Memory B cell (primary cell): ENCODE measurements at regions not wholly inside any gene's neighbourhood (a gene's known extent, or its start where the extent isn't known, plus 50 kb on each side); places are given as distances from the start of the nearest gene placed in this dataset.

Experiments used
- ATAC-seq: fragments of 150-1000 bp; cut with Tn5 transposase; 2 replicates; pipeline ENCODE4 v1.10.0; 2021; ENCODE audit warnings: low read depth, mild to moderate bottlenecking, moderate library complexity
- DNase-seq, 2 donors: peaks; one replicate each; pipeline ENCODE4 v3.0.0; 2022; ENCODE audit warnings: low spot score in 2 of 2
- H3K27ac Mint-ChIP-seq: one replicate; pipeline ENCODE4 v1.8.0; 2022; ENCODE audit warnings: mild to moderate bottlenecking, moderate library complexity, mixed read lengths
- H3K27me3 Mint-ChIP-seq: one replicate; pipeline ENCODE4 v1.8.0; 2022; ENCODE audit warnings: mixed read lengths
- H3K36me3 Mint-ChIP-seq: one replicate; pipeline ENCODE4 v1.8.0; 2022; ENCODE audit warnings: mild to moderate bottlenecking, mixed read lengths
- H3K4me1 Mint-ChIP-seq: one replicate; pipeline ENCODE4 v1.8.0; 2022; ENCODE audit warnings: mixed read lengths
- H3K4me3 Mint-ChIP-seq: one replicate; pipeline ENCODE4 v1.8.0; 2022; ENCODE audit warnings: mild to moderate bottlenecking, moderate library complexity, mixed read lengths
- H3K9me3 Mint-ChIP-seq: one replicate; pipeline ENCODE4 v1.8.0; 2022; ENCODE audit warnings: mixed read lengths

DNA sequence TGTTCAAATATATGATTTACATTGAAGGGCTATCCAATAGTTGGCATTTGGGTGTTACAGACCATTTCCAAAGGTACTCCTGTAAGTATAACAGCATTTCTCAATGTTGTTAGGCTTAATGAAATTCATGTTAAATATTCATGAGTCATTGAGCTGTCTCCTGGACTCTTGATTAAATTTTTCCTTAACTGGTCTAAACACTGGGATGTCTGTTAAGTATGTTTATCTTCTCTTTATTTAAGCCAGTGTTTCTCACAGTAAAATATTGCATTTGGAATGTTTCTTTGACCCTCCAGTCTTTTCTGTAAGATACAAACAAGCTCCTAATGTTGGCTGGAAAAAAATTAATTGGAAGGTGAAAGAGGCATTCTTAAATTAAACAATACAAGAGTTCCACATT is 402.5 kb upstream of the HTR2A start:
- no peaks in the 10 kb centered on the region for H3K4me1 Mint-ChIP-seq
- no peak overlapping the region for H3K27ac Mint-ChIP-seq
- no peak overlapping the region for H3K4me3 Mint-ChIP-seq
- H3K27me3 Mint-ChIP-seq, result peaks cover 3% of the 10 kb centered on the region
- no peaks in the 10 kb centered on the region for H3K36me3 Mint-ChIP-seq
- DNase-seq (no peak), ATAC-seq (no peak)
- H3K9me3 Mint-ChIP-seq, result no peaks in the 10 kb centered on the region

DNA sequence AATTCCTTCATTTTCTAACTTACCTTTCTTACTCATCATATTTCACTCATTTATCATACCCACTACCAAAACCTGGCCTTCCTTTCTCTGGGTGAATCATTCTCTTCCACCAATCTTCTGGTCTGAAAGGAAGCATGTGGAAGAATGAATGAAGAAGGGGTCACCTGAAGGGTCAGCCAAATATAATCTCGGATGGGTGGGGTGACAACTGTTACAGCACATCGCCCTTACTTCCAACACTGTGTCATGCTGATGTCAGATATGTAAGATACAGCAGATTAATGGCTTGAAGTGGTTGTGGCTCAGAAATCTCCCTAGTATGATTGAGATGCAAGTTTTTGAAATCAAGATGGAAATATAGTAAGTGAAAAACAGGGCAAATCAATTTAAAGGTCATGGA is 401.7 kb upstream of the HTR2A start:
- ATAC-seq (no peak), DNase-seq (no peak)
- Mint-ChIP-seq H3K27ac (no peak overlapping the region), H3K4me3 (no peak overlapping the region), H3K4me1 (no peaks in the 10 kb centered on the region), H3K36me3 (no peaks in the 10 kb centered on the region), H3K27me3 (peaks cover 3% of the 10 kb centered on the region), H3K9me3 (no peaks in the 10 kb centered on the region)

DNA sequence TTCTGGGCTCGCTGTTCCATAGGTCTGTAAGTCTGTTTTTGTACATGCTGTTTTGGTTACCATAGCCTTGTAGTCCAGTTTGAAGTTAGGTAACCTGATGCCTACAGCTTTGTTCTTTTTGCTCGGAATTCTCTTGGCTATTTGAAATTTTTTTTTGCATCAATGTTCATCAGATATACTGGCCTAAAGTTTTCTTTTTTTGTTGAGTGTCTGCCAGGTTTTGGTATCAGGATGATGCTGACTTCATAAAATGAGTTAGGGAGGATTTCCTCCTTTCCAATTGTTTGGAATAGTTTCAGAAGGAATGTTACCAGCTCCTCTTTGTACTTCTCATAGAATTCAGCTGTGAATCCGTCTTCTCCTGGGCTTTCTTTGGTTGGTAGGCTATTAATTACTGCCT is 397.8 kb upstream of the HTR2A start:
- DNase-seq, result no peak
- Mint-ChIP-seq H3K27me3 (no peaks in the 10 kb centered on the region), H3K27ac (no peak overlapping the region), H3K36me3 (no peaks in the 10 kb centered on the region), H3K9me3 (no peaks in the 10 kb centered on the region), H3K4me1 (no peaks in the 10 kb centered on the region), H3K4me3 (no peak overlapping the region)
- no peak for ATAC-seq

DNA sequence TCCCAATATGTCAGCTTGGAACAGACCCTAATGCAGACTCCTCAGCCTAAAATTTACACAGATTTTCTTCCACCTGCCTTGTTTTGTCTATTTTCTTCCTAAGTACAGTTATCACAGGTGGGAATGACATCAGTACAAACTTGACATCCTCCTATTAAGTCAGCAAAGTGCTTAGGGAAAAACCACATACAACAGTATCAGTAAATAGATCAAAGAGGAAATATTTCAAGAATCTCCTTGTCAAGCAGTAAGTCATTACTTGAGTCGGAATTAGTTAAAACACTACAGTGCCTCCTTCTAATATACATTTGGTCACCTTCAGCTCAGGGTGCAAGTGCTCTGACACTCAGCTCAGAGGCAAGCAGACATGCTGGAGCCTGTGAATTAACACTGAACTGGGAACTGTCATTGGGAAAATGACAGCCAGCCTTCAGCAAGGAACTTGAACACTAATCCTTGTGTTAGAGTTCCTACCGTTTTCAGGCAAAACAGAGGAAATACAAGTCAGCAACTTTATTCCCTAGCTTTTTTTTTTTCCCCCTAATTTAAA is 394.3 kb upstream of the HTR2A start:
- H3K9me3 Mint-ChIP-seq, result no peaks in the 10 kb centered on the region
- H3K36me3 Mint-ChIP-seq, result no peaks in the 10 kb centered on the region
- DNase-seq (no peak), ATAC-seq (no peak)
- H3K27ac Mint-ChIP-seq, result no peak overlapping the region
- H3K4me3 Mint-ChIP-seq, result no peak overlapping the region
- H3K27me3 Mint-ChIP-seq, result peaks cover 1% of the 10 kb centered on the region
- H3K4me1 Mint-ChIP-seq, result no peaks in the 10 kb centered on the region

DNA sequence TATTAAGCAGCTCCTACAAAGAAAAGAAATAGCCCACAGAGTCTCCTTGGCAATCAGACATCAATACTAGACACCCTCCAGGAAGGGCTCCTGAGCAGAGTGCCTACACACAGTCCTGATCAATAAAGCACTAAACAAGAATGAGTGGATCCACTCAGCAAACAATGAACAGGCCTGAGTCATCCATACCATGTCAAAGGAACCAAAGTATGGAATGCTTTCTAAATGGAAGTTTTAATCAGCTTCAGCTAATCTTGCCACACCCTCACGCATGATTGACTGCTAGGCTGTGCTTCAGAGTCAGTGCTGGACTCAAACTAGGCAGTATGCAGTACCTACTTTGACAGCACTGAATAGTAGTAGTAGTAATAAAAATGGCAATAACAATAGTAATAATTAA is 392.7 kb upstream of the HTR2A start:
- Mint-ChIP-seq H3K27me3 (peaks cover 1% of the 10 kb centered on the region), H3K27ac (no peak overlapping the region), H3K4me3 (no peak overlapping the region), H3K36me3 (no peaks in the 10 kb centered on the region), H3K4me1 (no peaks in the 10 kb centered on the region), H3K9me3 (no peaks in the 10 kb centered on the region)
- ATAC-seq (no peak), DNase-seq (no peak)

DNA sequence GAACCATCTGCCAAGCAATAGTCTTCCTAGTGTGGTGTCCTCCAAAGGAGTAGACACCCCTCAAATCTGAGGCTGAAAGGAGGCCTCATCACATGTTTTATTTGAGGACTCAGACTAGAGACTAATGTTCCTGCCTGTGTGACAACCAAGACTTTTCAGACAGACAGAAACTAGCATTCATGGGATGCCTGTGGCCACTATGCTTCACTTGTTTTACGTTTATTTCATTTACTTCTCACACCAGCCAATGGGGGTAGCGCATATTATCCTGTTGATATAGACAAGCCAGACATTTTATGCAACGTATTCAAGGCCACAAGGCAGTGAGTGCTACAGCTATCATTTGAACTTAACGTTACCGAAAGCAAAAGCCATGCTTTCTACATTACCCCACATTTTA is 391.7 kb upstream of the HTR2A start:
- Mint-ChIP-seq H3K27me3 (peaks cover 3% of the 10 kb centered on the region), H3K36me3 (no peaks in the 10 kb centered on the region), H3K9me3 (no peaks in the 10 kb centered on the region), H3K4me1 (no peaks in the 10 kb centered on the region), H3K4me3 (no peak overlapping the region), H3K27ac (no peak overlapping the region)
- DNase-seq (no peak), ATAC-seq (no peak)

DNA sequence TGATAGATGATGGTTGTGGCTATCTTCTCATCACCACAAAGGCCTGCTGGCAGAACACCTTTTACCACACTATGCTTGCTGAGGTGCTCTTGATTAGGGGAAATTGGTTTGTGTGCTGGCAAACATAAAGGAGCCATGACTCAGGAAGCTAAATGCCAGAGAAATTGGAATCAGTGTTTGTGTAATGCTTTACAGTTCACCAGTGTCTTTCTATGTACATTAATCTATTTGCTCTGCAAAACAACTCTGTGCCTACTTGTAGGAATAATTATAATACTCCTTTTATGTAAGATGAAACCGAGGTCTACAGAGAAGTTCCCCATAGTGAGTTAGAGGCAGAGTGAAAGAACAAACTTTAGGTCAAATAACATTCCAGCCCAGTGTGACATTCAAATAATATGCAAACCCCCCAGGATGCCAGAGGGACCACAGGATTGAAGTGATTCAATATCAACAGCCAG is 390.5 kb upstream of the HTR2A start:
- Mint-ChIP-seq H3K4me3 (no peak overlapping the region), H3K27ac (no peak overlapping the region), H3K4me1 (no peaks in the 10 kb centered on the region), H3K36me3 (no peaks in the 10 kb centered on the region), H3K27me3 (peaks cover 6% of the 10 kb centered on the region), H3K9me3 (no peaks in the 10 kb centered on the region)
- ATAC-seq (no peak), DNase-seq (no peak)

DNA sequence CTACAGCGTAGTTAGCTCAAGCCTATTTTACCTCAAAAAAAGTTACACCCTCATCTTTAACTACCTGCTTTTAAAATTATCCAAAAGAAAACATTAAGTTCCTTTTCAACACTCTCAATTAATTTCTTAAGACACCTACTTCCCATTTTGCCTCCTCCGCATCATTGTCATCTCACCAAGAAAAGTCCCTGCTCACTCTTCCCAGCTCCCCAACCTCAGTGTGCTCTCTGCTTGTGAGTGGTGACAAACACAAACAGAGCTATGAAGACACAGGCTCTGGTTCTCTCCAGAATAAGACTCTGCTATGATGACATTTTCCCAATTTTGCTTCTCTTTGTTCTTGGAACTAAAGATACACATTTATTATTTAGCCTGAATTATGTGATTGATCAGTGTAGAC is 385.1 kb upstream of the HTR2A start:
- H3K36me3 Mint-ChIP-seq, result no peaks in the 10 kb centered on the region
- no peak for DNase-seq
- H3K9me3 Mint-ChIP-seq, result no peaks in the 10 kb centered on the region
- no peaks in the 10 kb centered on the region for H3K4me1 Mint-ChIP-seq
- H3K27me3 Mint-ChIP-seq, result peaks cover 8% of the 10 kb centered on the region
- ATAC-seq, result no peak
- H3K27ac Mint-ChIP-seq, result no peak overlapping the region
- no peak overlapping the region for H3K4me3 Mint-ChIP-seq

DNA sequence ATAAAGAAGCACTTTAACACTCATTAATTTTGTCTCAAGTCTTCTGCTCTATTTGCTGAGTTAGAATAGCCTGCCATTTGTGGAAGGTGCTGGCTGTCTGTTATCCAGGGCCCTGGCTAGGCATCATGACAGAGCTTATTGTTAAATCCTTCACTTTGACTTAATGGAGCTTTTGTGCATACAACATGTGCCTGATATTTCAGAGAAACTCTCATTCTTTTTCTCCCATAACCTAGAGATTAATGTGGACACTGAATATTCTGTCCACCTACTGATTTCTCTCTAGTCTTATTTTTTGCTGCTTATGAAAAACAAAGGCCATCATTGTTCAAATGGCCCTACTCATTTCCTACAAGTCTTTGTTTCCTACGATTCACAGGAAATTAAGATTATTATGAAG is 383.1 kb upstream of the HTR2A start:
- no peaks in the 10 kb centered on the region for H3K36me3 Mint-ChIP-seq
- no peak overlapping the region for H3K27ac Mint-ChIP-seq
- peaks cover 8% of the 10 kb centered on the region for H3K27me3 Mint-ChIP-seq

DNA sequence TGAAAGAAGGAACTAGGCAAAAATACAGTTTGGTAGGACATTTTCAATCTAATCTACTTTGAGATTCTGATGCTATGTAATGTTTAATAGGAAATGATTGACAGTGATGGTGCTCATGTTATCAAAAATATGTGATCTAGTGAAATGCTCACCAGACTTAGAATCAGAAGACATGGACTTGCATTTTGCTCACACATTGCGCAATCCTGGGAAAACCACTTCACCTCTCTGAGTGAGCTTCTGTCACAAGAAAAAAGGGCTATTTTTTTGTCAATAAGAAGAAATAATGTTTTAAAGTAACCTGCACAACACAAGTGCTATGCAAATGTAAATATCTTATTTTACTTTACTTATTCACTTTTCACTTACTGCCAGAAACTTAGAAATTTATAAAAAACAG is 380.9 kb upstream of the HTR2A start:
- Mint-ChIP-seq H3K27ac (no peak overlapping the region), H3K36me3 (no peaks in the 10 kb centered on the region), H3K4me1 (no peaks in the 10 kb centered on the region), H3K9me3 (no peaks in the 10 kb centered on the region), H3K27me3 (peaks cover 6% of the 10 kb centered on the region), H3K4me3 (no peak overlapping the region)
- DNase-seq, result no peak
- no peak for ATAC-seq

More for the DNA sequence above, 383.1 kb upstream of the HTR2A start:
- no peak overlapping the region for H3K4me3 Mint-ChIP-seq
- H3K4me1 Mint-ChIP-seq, result no peaks in the 10 kb centered on the region
- DNase-seq (no peak), ATAC-seq (no peak)
- H3K9me3 Mint-ChIP-seq, result no peaks in the 10 kb centered on the region

DNA sequence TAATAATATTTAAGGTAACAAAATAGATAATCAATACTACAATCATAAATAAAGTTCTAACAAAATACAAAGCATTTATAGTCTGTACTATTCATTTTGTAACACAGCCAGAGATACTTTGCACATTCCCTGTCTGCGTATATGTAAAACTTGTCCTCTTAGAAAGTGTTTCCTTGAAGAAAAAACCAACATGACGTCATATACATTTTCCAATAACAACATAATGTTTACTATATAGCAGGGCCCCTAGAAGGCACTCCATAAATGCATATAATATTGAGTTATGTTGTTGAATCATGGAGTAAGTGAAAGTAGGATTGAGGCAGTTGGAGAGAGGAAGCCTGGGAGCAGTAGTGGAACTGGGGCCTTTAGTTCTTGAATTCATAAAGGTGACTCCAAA is 371.4 kb upstream of the HTR2A start:
- DNase-seq, result no peak
- Mint-ChIP-seq H3K27me3 (peaks cover 3% of the 10 kb centered on the region), H3K27ac (no peak overlapping the region), H3K9me3 (no peaks in the 10 kb centered on the region), H3K4me1 (no peaks in the 10 kb centered on the region), H3K36me3 (no peaks in the 10 kb centered on the region), H3K4me3 (no peak overlapping the region)
- no peak for ATAC-seq

DNA sequence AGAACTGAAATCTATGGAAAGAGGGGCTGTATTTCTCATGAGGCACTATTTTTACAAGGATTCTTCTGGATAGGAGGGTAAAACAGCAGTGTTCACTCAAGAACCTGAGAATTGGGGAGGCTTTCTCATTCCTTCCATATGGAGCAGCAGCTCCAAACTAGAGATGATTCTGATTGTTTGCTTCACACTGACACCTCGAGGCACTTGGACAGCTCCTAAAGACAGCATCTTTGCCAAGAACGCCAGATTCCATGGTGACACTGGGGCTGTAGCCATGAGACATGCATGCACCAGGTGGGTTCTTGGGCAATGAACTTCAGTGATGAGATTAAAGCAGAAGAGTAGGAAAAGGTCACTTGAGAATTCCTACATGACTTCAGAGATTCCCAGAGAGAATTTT is 361.5 kb upstream of the HTR2A start:
- no peak for ATAC-seq

DNA sequence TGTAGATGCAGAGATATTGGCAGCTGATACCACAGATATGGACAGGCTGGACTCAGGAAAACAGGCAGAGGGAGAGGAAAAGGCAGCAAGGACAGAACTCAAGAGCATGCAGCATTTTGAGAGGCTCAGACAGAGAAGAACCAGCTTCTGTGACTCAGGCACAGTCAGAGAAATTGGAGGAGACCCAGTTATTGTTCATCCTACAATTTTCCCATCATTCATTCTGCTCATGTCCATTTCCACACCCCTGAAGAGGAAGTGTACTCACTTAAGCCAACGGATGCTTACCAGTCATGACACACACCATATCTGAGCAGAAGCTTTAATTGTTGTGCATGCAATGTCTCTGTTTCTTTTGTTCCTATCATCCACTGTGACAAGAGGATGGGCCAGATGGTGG is 359.8 kb upstream of the HTR2A start:
- ATAC-seq, result no peak
- Mint-ChIP-seq H3K27ac (no peak overlapping the region), H3K4me1 (no peaks in the 10 kb centered on the region), H3K36me3 (no peaks in the 10 kb centered on the region), H3K4me3 (no peak overlapping the region), H3K9me3 (no peaks in the 10 kb centered on the region), H3K27me3 (peaks cover 5% of the 10 kb centered on the region)
- DNase-seq, result no peak

More for the DNA sequence above, 361.5 kb upstream of the HTR2A start:
- Mint-ChIP-seq H3K9me3 (peaks cover 3% of the 10 kb centered on the region), H3K27me3 (peaks cover 2% of the 10 kb centered on the region), H3K4me3 (no peak overlapping the region), H3K27ac (no peak overlapping the region), H3K36me3 (no peaks in the 10 kb centered on the region), H3K4me1 (no peaks in the 10 kb centered on the region)
- no peak for DNase-seq

DNA sequence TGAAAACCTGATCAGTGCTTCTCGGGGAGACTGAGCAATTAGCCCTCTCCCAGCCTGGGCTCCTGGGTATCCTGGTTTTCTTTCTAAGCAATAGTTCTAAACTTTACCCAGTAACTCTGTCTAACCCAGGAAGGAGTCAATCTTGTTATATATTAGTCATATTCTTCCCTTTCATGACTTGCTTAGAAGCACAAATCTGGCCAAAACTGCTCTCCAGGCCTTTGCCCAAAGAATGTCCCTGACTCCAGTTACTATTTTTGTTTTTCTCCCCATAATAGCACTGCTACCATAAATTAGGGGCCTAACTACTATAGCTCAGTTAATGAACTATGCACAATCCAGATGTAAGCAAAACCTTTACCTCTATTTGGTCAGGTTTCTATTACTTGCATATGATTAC is 355.8 kb upstream of the HTR2A start:
- H3K27me3 Mint-ChIP-seq, result peaks cover 4% of the 10 kb centered on the region

DNA sequence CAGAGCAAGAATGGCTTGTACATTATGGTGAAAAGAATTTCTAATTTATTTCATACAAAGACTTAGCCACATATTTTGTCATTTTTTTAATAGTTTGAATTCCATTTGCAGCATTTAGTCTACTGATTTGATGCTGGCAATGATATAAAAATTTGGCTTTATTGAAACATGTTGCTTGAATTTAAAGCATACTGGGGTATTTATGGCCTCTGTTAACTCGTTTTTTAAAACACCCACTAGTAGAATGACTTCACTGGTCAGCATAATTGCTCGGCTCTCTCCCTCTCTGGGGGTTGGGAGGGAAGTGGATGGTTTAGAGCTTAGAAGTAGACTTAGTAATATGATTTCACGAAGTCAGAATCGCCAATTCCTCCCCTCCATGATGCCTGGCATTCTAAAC is 354.9 kb upstream of the HTR2A start:
- Mint-ChIP-seq H3K4me3 (no peak overlapping the region), H3K27ac (no peak overlapping the region), H3K4me1 (no peaks in the 10 kb centered on the region), H3K9me3 (no peaks in the 10 kb centered on the region), H3K27me3 (peaks cover 4% of the 10 kb centered on the region), H3K36me3 (no peaks in the 10 kb centered on the region)
- ATAC-seq (no peak), DNase-seq (no peak)

More for the DNA sequence above, 355.8 kb upstream of the HTR2A start:
- Mint-ChIP-seq H3K4me3 (no peak overlapping the region), H3K36me3 (no peaks in the 10 kb centered on the region), H3K9me3 (no peaks in the 10 kb centered on the region), H3K27ac (no peak overlapping the region), H3K4me1 (no peaks in the 10 kb centered on the region)
- no peak for ATAC-seq
- DNase-seq, result no peak
